Fibroblast of mammary gland (primary cell): ENCODE measurements at regions not wholly inside any gene's neighbourhood (a gene's known extent, or its start where the extent isn't known, plus 50 kb on each side); places are given as distances from the start of the nearest gene placed in this dataset.
"Not testable (repeated sequence)": the region's sequence is repeated elsewhere in the genome, so short reads cannot be mapped to it uniquely, and the experiment has no call there.

ENCODE experiments used
- DNase-seq: peaks from one replicate; pipeline ENCODE4 v3.0.0-alpha.2; 2010; ENCODE audit warnings: low read depth
- H3K4me3 ChIP-seq: 2 replicates; pipeline ENCODE4 v1.5.1; 2011; ENCODE audit warnings: low read depth, mild to moderate bottlenecking, low read length, moderate library complexity; ENCODE audit not compliant: control insufficient read depth
- TF ChIP-seq, protein P1 (sequence below): conservative IDR thresholded peaks from 2 replicates; pipeline ENCODE4 v1.5.1; 2011; ENCODE audit warnings: low read depth, low read length, inconsistent platforms; ENCODE audit not compliant: control insufficient read depth, insufficient read depth

DNA sequence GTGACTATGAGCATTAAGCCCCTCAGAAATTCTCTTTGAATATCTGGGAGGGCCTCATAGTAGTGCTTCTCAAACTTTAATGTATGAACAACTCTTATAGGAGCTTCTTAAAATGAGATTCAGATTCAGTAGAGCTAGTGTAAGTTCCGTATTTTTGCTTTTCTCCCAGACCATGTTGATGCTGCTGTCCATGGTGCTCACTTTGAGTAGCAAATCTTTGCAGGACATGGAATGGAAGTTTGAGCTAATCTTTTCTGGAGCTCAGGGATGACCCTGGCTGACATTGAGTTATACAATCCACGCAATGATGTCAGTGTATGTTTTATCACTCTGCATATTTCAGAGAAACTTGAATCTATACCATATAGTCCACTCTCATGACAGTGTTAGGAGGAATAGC is 134.2 kb downstream of the OTOL1 start:
- H3K4me3 ChIP-seq: no peak overlapping the region
- peak; percentile 5 for DNase-seq
- TF ChIP-seq, protein P1, sequence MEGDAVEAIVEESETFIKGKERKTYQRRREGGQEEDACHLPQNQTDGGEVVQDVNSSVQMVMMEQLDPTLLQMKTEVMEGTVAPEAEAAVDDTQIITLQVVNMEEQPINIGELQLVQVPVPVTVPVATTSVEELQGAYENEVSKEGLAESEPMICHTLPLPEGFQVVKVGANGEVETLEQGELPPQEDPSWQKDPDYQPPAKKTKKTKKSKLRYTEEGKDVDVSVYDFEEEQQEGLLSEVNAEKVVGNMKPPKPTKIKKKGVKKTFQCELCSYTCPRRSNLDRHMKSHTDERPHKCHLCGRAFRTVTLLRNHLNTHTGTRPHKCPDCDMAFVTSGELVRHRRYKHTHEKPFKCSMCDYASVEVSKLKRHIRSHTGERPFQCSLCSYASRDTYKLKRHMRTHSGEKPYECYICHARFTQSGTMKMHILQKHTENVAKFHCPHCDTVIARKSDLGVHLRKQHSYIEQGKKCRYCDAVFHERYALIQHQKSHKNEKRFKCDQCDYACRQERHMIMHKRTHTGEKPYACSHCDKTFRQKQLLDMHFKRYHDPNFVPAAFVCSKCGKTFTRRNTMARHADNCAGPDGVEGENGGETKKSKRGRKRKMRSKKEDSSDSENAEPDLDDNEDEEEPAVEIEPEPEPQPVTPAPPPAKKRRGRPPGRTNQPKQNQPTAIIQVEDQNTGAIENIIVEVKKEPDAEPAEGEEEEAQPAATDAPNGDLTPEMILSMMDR: no peak

DNA sequence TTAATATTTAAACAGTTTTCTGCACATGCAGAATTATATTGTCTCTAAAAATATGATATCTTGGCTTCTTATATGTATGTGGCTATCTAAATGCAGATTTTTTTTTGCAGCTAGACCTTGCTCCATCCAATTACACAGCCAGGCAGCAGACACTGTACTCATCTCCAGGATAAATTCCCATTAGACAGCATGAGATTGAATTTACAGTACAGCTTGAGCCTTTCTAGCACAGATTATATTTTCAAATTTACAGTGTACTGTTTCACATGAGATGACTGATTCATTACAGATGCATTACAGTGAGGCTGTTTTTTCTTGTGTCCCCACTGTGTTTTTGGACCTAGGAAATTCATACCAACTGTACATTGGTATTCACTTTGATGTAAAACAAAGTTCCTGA is 134.9 kb downstream of the OTOL1 start:
- no peak for DNase-seq
- TF ChIP-seq, protein P1: no peak

DNA sequence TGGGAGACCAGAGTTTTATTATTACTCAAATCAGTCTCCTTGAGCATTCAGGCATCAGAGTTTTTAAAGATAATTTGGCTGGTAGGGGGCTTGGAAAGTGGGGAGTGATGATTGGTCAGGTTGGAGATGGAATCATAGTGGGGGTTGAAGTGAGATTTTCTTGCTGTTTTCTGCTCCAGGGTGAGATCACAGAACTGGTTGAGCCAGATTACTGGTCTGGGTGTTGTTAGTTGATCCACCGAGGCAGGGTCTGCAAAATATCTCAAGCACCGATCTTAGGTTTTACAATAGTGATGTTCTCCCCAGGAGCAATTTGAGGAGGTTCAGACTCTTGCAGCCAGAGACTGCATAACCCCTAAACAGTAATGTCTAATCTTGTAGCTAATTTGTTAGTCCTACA is 141.0 kb downstream of the OTOL1 start:
- no peak for DNase-seq
- TF ChIP-seq, protein P1: no peak
- H3K4me3 ChIP-seq: no peak overlapping the region

More for the DNA sequence above, 134.9 kb downstream of the OTOL1 start:
- H3K4me3 ChIP-seq: no peak overlapping the region

DNA sequence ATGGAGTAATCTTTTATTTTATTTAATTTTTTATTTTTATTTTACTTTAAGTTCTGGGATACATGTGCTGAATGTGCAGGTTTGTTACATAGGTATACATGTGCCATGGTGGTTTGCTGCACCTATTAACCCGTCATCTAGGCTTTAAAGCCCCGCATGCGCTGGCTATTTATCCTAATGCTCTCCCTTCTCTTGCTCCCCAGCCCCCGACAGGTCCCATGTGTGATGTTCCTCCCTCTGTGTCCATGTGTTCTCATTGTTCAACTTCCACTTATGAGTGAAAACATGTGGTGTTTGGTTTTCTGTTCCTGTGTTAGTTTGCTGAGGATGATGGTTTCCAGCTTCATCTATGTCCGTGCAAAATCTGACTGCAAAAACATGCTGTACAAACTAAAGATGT is 142.5 kb downstream of the OTOL1 start:
- not testable (repeated sequence) for H3K4me3 ChIP-seq, DNase-seq

DNA sequence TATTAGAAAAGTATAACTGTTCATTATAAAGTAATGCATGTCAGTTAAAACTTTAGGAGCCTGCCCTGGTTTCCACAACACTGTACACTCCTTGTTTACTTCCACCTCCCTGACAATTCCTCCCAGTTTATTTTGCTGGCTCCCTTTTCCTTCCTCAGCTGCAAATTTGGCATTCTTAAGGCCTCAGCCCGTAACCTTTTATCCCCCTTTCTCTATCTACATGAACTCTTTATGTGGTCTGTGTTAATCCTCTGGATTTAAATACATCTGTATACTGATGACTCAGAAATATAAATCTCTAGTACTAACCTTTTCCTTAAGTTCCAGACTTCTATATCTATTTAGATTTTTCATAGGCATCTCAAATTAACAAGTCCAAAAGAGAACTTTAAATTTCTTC is 143.6 kb downstream of the OTOL1 start:
- TF ChIP-seq, protein P1: no peak
- no peak overlapping the region for H3K4me3 ChIP-seq
- DNase-seq: no peak

DNA sequence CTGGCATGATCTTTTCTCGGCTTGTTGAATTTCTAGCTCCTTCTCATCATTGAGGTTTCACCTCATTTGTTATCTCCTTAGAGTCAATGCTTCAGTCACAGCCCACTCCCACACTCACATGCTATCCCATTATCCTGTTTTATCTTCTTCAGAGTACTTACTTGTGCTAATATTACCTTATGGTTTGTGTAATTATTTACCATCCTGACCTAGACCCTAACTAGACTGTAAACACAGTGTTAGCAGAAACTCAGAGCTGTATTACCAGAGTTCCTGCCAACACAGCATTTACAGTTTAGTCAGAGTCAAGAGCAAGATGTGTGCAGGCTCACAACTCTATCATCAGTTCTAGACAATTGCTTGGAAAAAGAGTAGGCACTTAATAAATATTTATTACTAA is 144.7 kb downstream of the OTOL1 start:
- no peak for DNase-seq
- no peak overlapping the region for H3K4me3 ChIP-seq
- TF ChIP-seq, protein P1: no peak

DNA sequence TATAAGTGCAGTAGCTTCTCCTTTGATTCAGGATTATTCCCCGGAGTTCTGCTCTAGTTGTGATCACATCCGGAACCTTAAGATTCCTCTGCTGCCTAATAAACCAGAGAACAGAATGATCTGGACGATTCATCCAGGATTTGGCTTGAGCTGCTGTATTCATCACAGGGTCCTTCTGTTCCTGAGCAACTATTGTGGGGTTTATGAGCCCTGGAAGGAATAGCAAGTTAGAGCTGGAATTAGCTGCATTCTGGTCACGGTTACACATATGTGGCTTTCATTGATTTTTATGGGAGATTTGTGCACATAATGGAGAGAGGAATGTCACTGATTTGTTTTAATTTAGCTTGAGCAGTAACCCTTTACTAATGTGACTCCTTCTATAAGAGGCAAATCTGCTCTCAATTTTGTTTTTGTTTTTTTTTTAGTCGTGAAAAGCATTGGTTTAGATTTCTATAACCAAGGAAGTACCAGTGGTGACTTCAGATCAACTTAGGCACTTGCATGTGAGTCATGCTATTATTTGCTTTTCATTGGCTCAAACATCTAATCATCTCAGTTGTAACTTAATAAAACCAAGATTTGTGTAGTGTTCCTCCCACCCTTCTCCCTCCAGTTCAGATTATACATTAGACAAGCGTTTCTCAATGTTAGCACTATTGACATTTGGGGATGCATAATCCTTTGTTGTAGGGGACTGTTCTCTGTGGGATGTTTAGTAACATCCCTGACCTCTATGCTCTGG is 148.5 kb downstream of the OTOL1 start:
- no peak overlapping the region for H3K4me3 ChIP-seq
- peak; percentile 18 for DNase-seq
- TF ChIP-seq, protein P1: no peak
